Upper lobe of right lung (tissue), 1 donor: ENCODE measurements at regions not wholly inside any gene's neighbourhood (a gene's known extent, or its start where the extent isn't known, plus 50 kb on each side); places are given as distances from the start of the nearest gene placed in this dataset.

ENCODE experiments used
- ATAC-seq: fragments of 200-7000 bp; cut with Tn5 transposase; one replicate; pipeline ENCODE4 v1.9.1; 2020; ENCODE audit warnings: mild to moderate bottlenecking, moderate library complexity
- DNase-seq: peaks from one replicate; pipeline ENCODE4 v3.0.0-alpha.2; 2020
- H3K27ac ChIP-seq: fragments of 200-600 bp; one replicate; pipeline ENCODE4 v1.8.0; 2022
- H3K27me3 ChIP-seq: fragments of 200-600 bp; one replicate; pipeline ENCODE4 v1.8.0; 2022; ENCODE audit warnings: mild to moderate bottlenecking
- H3K36me3 ChIP-seq: fragments of 200-600 bp; one replicate; pipeline ENCODE4 v1.8.0; 2022
- H3K4me1 ChIP-seq: fragments of 200-600 bp; one replicate; pipeline ENCODE4 v1.8.0; 2022
- H3K4me3 ChIP-seq: fragments of 200-600 bp; one replicate; pipeline ENCODE4 v1.8.0; 2022; ENCODE audit warnings: mild to moderate bottlenecking
- H3K9me3 ChIP-seq: fragments of 200-600 bp; one replicate; pipeline ENCODE4 v1.8.0; 2022
- CTCF ChIP-seq: fragments of 200-600 bp; IDR thresholded peaks from one replicate; pipeline ENCODE4 v1.8.0; 2022; ENCODE audit warnings: antibody characterized with exemption
- intact Hi-C: fragments of 100-400 bp; cut with DNase I; formaldehyde crosslinking; loops from one replicate; pipeline ENCODE4 v1.11.0; 2022
- donor health status: DM: no; HTN: yes; CAD: no; lungs with severe emphysema.

GRCh38 chr1:82260051-82260450 lies 459.3 kb downstream of the ADGRL2 start:
- Histone ChIP-seq H3K36me3 (no peaks in the 10 kb centered on the region), H3K9me3 (no peaks in the 10 kb centered on the region), H3K4me1 (no peaks in the 10 kb centered on the region), H3K27ac (no peak overlapping the region), H3K27me3 (no peaks in the 10 kb centered on the region), H3K4me3 (no peak overlapping the region)
- DNase-seq: no peak
- ATAC-seq: no peak
- intact Hi-C loops: no loop called here
- TF ChIP-seq CTCF: no peak

- H3K9me3 ChIP-seq: no peaks in the 10 kb centered on the region
- H3K36me3 ChIP-seq: no peaks in the 10 kb centered on the region
- no peaks in the 10 kb centered on the region for H3K27me3 ChIP-seq
- no peak overlapping the region for H3K27ac ChIP-seq
- H3K4me3 ChIP-seq: no peak overlapping the region
- no peaks in the 10 kb centered on the region for H3K4me1 ChIP-seq
- no peak for TF ChIP-seq CTCF
- DNase-seq (no peak), ATAC-seq (no peak)
- intact Hi-C loops: no loop called here
Observed at GRCh38 chr1:82258887-82259286, 458.2 kb downstream of the ADGRL2 start.

GRCh38 chr1:82246050-82246449 lies 445.3 kb downstream of the ADGRL2 start:
- Histone ChIP-seq H3K4me3 (no peak overlapping the region), H3K4me1 (no peaks in the 10 kb centered on the region), H3K27me3 (no peaks in the 10 kb centered on the region), H3K27ac (no peak overlapping the region), H3K9me3 (no peaks in the 10 kb centered on the region), H3K36me3 (no peaks in the 10 kb centered on the region)
- no peak for ATAC-seq
- TF ChIP-seq CTCF: no peak
- no peak for DNase-seq
- intact Hi-C loops: no loop called here

GRCh38 chr1:82245345-82246014 lies 444.7 kb downstream of the ADGRL2 start:
- no peaks in the 10 kb centered on the region for H3K4me1 ChIP-seq
- H3K9me3 ChIP-seq: no peaks in the 10 kb centered on the region
- no peaks in the 10 kb centered on the region for H3K27me3 ChIP-seq
- no peak overlapping the region for H3K4me3 ChIP-seq
- no peak for ATAC-seq
- DNase-seq: no peak
- no peak overlapping the region for H3K27ac ChIP-seq
- H3K36me3 ChIP-seq: no peaks in the 10 kb centered on the region
- no peak for TF ChIP-seq CTCF
- intact Hi-C loops: no loop called here

- Histone ChIP-seq H3K27ac (no peak overlapping the region), H3K4me3 (no peak overlapping the region), H3K4me1 (no peaks in the 10 kb centered on the region), H3K27me3 (no peaks in the 10 kb centered on the region), H3K9me3 (no peaks in the 10 kb centered on the region), H3K36me3 (no peaks in the 10 kb centered on the region)
- TF ChIP-seq CTCF: no peak
- intact Hi-C loops: no loop called here
- no peak for DNase-seq
- no peak for ATAC-seq
Observed at GRCh38 chr1:82240571-82240970, 439.8 kb downstream of the ADGRL2 start.

GRCh38 chr1:82230667-82231066 lies 429.9 kb downstream of the ADGRL2 start:
- ATAC-seq (no peak), DNase-seq (no peak)
- intact Hi-C loops: no loop called here
- Histone ChIP-seq H3K27me3 (no peaks in the 10 kb centered on the region), H3K4me3 (no peak overlapping the region), H3K4me1 (peaks cover 10% of the 10 kb centered on the region), H3K27ac (no peak overlapping the region), H3K9me3 (no peaks in the 10 kb centered on the region), H3K36me3 (no peaks in the 10 kb centered on the region)
- TF ChIP-seq CTCF: no peak
